ENCODE measurements at regions not wholly inside any gene's neighbourhood (a gene's known extent, or its start where the extent isn't known, plus 50 kb on each side); places are given as distances from the start of the nearest gene placed in this dataset.
A peak's percentile ranks its signal among the peaks of the same experiment; 100 is the strongest.

GRCh38 chr13:84954636-84955035, 844.6 kb downstream of the SLITRK6 start:
- DNase-seq = no peak
- ATAC-seq = no peak

GRCh38 chr13:84951128-84951527, 848.1 kb downstream of the SLITRK6 start:
- no peak for DNase-seq
- no peak for ATAC-seq

- DNase-seq = no peak
- ATAC-seq = no peak
Measured at GRCh38 chr13:84946192-84946591, 853.0 kb downstream of the SLITRK6 start.

GRCh38 chr13:84940798-84941197, 858.4 kb downstream of the SLITRK6 start:
- DNase-seq (no peak), ATAC-seq (no peak)

- DNase-seq (no peak), ATAC-seq (no peak)
Measured at GRCh38 chr13:84940167-84940566, 859.1 kb downstream of the SLITRK6 start.

GRCh38 chr13:84934911-84935310, 864.3 kb downstream of the SLITRK6 start:
- ATAC-seq (no peak), DNase-seq (no peak)

- no peak for ATAC-seq
Measured at GRCh38 chr13:84933797-84934196, 865.4 kb downstream of the SLITRK6 start.

GRCh38 chr13:84931264-84931663, 868.0 kb downstream of the SLITRK6 start:
- ATAC-seq = no peak
- no peak for DNase-seq

More at GRCh38 chr13:84933797-84934196, 865.4 kb downstream of the SLITRK6 start:
- no peak for DNase-seq

- DNase-seq = no peak
- no peak for ATAC-seq
Measured at GRCh38 chr13:84927442-84928169, 871.6 kb downstream of the SLITRK6 start.

- DNase-seq = no peak
- no peak for ATAC-seq
Measured at GRCh38 chr13:84925443-84925842, 873.8 kb downstream of the SLITRK6 start.

- ATAC-seq = no peak
- DNase-seq = no peak
Measured at GRCh38 chr13:84923831-84924230, 875.4 kb downstream of the SLITRK6 start.

GRCh38 chr13:84917252-84917878, 881.9 kb downstream of the SLITRK6 start:
- ATAC-seq = no peak
- DNase-seq = no peak

- DNase-seq = no peak
- no peak for ATAC-seq
Measured at GRCh38 chr13:84912720-84913119, 886.5 kb downstream of the SLITRK6 start.

GRCh38 chr13:84910423-84910822, 888.8 kb downstream of the SLITRK6 start:
- DNase-seq (no peak), ATAC-seq (no peak)

GRCh38 chr13:84903391-84903790, 895.8 kb downstream of the SLITRK6 start:
- no peak for ATAC-seq

GRCh38 chr13:84902243-84902642, 897.0 kb downstream of the SLITRK6 start:
- no peak for DNase-seq
- ATAC-seq = no peak

More at GRCh38 chr13:84903391-84903790, 895.8 kb downstream of the SLITRK6 start:
- no peak for DNase-seq

- ATAC-seq (no peak), DNase-seq (peak; percentile 18)
Measured at GRCh38 chr13:84896128-84896527, 903.1 kb downstream of the SLITRK6 start.

- no peak for DNase-seq
- ATAC-seq = no peak
Measured at GRCh38 chr13:84894749-84895148, 904.5 kb downstream of the SLITRK6 start.

GRCh38 chr13:84885868-84886267, 913.4 kb downstream of the SLITRK6 start:
- ATAC-seq (no peak), DNase-seq (no peak)

- no peak for ATAC-seq
- no peak for DNase-seq
Measured at GRCh38 chr13:84873951-84874350, 925.3 kb downstream of the SLITRK6 start.

GRCh38 chr13:84870190-84870589, 929.0 kb downstream of the SLITRK6 start:
- no peak for DNase-seq
- no peak for ATAC-seq

GRCh38 chr13:84867246-84867645, 932.0 kb downstream of the SLITRK6 start:
- DNase-seq = no peak
- no peak for ATAC-seq

- ATAC-seq (no peak), DNase-seq (no peak)
Measured at GRCh38 chr13:84865783-84866221, 933.4 kb downstream of the SLITRK6 start.

GRCh38 chr13:84864341-84864740, 934.9 kb downstream of the SLITRK6 start:
- no peak for DNase-seq
- no peak for ATAC-seq

Measured in stimulated activated naive CD8-positive, alpha-beta T cell treated with anti-CD3 and anti-CD28 coated beads, Interleukin-15, Interleukin-2, amounts not matched to agents 100 U/mL and 50 U/mL, for 24 hours (primary cell).